Neural cell (in vitro differentiated cells): ENCODE measurements at regions not wholly inside any gene's neighbourhood (a gene's known extent, or its start where the extent isn't known, plus 50 kb on each side); places are given as distances from the start of the nearest gene placed in this dataset.
"Not testable (repeated sequence)": the region's sequence is repeated elsewhere in the genome, so short reads cannot be mapped to it uniquely, and the experiment has no call there.

Experiments
- CTCF ChIP-seq: fragments of 450-650 bp; IDR thresholded peaks from 2 replicates; pipeline ENCODE4 v1.5.1; 2014; ENCODE audit warnings: antibody characterized with exemption, mild to moderate bottlenecking, moderate library complexity; ENCODE audit not compliant: poor library complexity, severe bottlenecking
- EP300 ChIP-seq: fragments of 450-650 bp; conservative IDR thresholded peaks from 2 replicates; pipeline ENCODE4 v1.6.1; 2014; ENCODE audit warnings: antibody characterized with exemption, mild to moderate bottlenecking, moderate library complexity; ENCODE audit not compliant: poor library complexity, severe bottlenecking
- EZH2 ChIP-seq: fragments of 200-600, 300-800 bp; shearing (Covaris generic), sonication (generic); IDR thresholded peaks from 2 replicates; pipeline ENCODE4 v1.6.1; 2014; ENCODE audit warnings: antibody characterized with exemption, low read length, borderline replicate concordance, mild to moderate bottlenecking; ENCODE audit not compliant: insufficient read depth, poor library complexity, severe bottlenecking
- MXI1 ChIP-seq: fragments of 450-650 bp; conservative IDR thresholded peaks from 2 replicates; pipeline ENCODE4 v1.6.1; 2014; ENCODE audit warnings: antibody characterized with exemption, mild to moderate bottlenecking; ENCODE audit not compliant: poor library complexity, severe bottlenecking
- POLR2AphosphoS5 ChIP-seq: IDR thresholded peaks from 2 replicates; pipeline ENCODE4 v1.6.1; 2012
- RAD21 ChIP-seq: fragments of 450-650 bp; conservative IDR thresholded peaks from 2 replicates; pipeline ENCODE4 v1.6.1; 2014; ENCODE audit warnings: antibody characterized with exemption, mild to moderate bottlenecking, moderate library complexity
- REST ChIP-seq: IDR thresholded peaks from 2 replicates; pipeline ENCODE4 v1.6.1; 2012; ENCODE audit warnings: borderline replicate concordance
- SMC3 ChIP-seq: fragments of 450-650 bp; conservative IDR thresholded peaks from 2 replicates; pipeline ENCODE4 v1.6.1; 2014; ENCODE audit warnings: antibody characterized with exemption, mild to moderate bottlenecking, moderate library complexity; ENCODE audit not compliant: poor library complexity
- TAF1 ChIP-seq: IDR thresholded peaks from 2 replicates; pipeline ENCODE4 v1.6.1; 2012; ENCODE audit warnings: low read depth

DNA sequence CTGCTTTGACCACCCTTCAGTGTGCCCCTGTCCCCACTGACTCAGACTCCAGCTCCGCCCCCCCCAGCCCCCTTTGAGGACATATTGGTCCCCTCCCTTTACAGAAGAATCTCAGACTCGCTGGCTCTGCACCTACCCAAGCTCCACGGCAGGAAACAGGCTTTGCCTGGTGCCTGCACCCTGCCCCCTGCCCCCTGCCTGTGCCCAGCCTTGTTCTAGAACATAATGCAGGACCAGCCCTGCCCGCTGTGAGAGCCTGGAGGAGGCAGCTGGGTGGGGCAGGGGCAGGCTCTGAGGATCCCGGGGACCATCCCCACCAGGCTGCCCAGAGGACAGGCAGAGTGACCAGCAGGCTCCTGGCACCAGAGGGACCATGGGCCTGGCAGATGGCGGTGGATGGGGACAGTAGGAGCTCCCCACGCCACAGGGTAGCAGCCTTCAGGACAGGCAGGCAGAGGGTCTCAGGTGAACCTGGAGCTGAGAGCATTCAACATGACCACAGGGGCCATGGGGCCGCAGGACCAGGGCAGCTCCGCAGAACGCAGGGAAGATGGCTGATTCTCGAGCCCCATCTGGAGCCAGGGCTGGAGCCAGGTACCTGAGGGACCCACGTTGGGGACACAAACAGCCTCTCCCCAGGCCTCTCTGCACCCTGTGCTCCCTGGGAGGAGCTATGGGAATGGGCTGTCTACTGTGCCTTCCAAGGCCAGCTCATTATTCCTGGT is 165.0 kb upstream of the FOXD4L5 start:
- not testable (repeated sequence) for TF ChIP-seq REST, CTCF, EZH2, MXI1, TAF1, RAD21, POLR2AphosphoS5, EP300, SMC3
